Dedifferentiated amniotic fluid mesenchymal stem cell (primary cell): ENCODE measurements at regions not wholly inside any gene's neighbourhood (a gene's known extent, or its start where the extent isn't known, plus 50 kb on each side); places are given as distances from the start of the nearest gene placed in this dataset.

Experiments used
- DNase-seq: peaks from one replicate; pipeline ENCODE4 v3.0.0-alpha.2; 2016; ENCODE audit errors: extremely low spot score

- no peak for DNase-seq
These were observed 103.3 kb downstream of the SPRY2 start for GRCh38 chr13:80237646-80238045.

- no peak for DNase-seq
These were observed 105.0 kb downstream of the SPRY2 start for GRCh38 chr13:80235967-80236302.

- DNase-seq: no peak
These were observed 105.6 kb downstream of the SPRY2 start for GRCh38 chr13:80235166-80235966.

DNA sequence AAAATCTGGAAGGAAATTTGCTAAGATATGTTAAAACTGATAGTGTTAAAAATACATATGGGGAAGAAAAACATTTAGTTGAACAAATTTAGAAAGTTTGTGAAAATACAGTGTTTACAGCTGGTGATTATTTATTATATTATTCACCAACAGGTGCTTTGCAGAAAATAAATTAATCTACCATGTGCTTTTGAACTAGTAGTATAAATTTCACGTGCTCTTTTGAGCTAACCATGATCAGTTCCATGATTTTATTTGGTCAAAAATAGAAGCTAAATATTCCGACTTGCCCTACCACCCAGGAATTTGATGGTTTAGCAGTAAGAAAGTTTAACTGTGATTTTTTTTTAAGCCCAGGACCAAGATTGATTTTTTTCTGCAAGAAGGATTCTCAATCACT lies 113.3 kb downstream of the SPRY2 start:
- no peak for DNase-seq

DNA sequence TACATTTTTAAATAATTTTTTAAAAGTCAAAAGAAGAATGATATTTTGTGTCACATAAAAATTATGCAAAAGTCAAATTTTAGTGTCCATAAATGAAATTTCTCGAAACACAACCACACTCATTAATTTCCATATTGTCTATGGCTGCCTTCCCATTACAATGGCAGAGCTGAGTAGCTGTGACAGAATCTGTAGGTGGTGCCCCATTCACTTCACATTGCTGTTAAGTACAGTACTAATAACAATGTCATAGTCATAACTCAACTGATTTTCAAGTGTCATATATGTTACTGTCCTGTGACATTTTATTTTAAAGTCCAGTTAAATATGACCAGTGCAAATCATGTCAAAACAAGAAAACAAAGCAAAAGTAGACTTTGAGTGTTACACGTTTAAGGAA lies 114.3 kb downstream of the SPRY2 start:
- DNase-seq: no peak

GRCh38 chr13:80224468-80224867 lies 116.5 kb downstream of the SPRY2 start:
- DNase-seq: no peak

DNA sequence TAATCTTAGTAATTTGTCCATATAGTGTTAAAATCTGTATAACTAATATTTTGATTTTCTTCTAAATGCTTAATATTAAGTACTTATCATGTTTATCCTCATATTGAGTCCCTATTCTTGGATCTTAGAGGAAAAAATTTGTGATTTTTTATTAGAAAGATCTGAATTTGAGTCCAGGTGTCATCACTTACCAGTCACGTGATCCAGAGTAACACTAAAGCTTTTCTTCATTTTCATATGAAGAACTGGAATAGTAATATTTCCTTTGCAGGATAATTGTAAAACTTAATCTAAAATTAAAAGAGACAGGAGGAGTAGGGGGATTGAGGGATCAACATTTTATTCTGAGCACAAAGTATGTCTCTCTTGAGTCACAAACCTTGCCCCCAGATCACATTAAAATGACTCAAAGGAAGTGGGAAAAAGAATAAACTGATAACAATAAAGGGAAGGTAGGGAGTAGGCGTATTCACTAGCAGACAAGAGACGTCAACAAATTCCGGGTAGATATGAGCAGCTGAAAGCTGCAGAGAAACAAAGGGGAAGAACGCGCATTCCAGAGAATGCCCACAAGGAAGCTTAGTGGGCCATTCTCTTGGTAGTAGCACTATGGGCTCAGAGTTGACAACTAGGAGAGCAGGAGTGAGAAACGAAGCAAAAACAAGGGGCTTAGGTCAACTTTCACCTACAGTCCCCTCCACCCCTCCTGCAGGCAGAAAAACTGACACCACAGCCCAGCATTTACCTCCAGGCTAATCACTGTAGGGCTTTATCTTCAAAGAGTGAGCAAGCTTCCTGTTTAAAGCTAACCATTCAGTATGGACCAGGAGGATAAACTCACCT lies 123.1 kb downstream of the SPRY2 start:
- DNase-seq: no peak

DNA sequence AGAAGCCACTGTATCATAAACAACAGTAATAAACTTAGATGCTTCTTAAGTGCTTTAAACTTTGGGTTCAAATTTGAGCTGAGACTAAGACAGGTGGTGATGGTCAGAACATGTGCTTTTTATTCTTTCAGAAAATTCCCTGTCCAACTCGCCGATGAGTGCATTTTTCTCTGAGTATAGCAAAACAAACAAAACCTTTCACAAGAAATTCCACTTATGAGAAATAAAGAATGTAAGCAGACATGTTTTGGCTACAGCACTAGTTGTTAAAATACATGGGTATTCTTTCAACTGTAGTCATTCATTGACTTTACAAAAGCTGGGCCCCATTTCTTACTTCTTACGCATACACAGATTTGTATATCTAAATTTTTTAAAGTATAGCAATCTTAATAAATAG lies 125.6 kb downstream of the SPRY2 start:
- DNase-seq: peak; percentile 34

- DNase-seq: no peak
These were observed 126.4 kb downstream of the SPRY2 start for GRCh38 chr13:80214521-80214991.

DNA sequence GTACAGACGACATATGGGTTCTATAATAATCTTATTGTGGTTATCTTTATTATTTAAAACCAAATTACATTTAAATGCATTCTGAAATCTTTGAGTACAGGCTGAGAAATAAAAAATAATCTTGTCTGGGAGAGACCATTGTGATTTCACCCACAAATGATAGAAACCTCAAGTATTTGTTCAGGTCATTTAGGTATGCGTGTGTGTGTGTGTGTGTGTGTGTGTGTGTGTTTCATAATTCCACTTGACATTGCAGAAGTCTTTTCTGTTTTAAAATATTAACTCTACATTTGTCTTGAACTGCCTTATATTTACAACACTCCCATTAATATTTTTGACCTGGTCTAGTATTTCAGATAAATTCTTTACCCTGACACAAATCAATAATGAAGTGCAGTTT lies 126.9 kb downstream of the SPRY2 start:
- no peak for DNase-seq

GRCh38 chr13:80213201-80213600 lies 127.7 kb downstream of the SPRY2 start:
- no peak for DNase-seq

GRCh38 chr13:80211566-80211965 lies 129.4 kb downstream of the SPRY2 start:
- DNase-seq: no peak

- no peak for DNase-seq
These were observed 136.3 kb downstream of the SPRY2 start for GRCh38 chr13:80204642-80205041.

GRCh38 chr13:80203496-80203895 lies 137.4 kb downstream of the SPRY2 start:
- no peak for DNase-seq

GRCh38 chr13:80201694-80202468 lies 139.0 kb downstream of the SPRY2 start:
- no peak for DNase-seq

GRCh38 chr13:80199585-80200292 lies 141.2 kb downstream of the SPRY2 start:
- DNase-seq: no peak

DNA sequence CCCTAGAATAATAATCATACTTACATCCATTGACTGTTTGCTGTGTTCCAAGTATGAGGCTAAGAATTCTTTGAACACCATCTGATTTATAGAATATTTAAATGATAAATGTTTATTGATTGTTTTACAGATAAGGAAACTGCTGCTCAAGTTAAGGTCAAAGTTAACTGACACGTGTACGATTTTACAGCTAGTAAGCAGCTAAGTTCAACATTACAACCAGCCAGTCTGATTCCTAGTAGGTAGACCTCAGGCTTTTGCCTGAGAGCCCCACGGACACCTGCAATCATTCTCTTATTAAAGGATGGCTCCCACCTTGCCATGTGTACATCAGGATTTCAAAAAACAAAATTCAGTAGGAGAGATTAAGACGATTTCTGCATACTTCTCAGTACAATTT lies 141.9 kb downstream of the SPRY2 start:
- no peak for DNase-seq

- DNase-seq: no peak
These were observed 144.2 kb downstream of the SPRY2 start for GRCh38 chr13:80196756-80197155.

DNA sequence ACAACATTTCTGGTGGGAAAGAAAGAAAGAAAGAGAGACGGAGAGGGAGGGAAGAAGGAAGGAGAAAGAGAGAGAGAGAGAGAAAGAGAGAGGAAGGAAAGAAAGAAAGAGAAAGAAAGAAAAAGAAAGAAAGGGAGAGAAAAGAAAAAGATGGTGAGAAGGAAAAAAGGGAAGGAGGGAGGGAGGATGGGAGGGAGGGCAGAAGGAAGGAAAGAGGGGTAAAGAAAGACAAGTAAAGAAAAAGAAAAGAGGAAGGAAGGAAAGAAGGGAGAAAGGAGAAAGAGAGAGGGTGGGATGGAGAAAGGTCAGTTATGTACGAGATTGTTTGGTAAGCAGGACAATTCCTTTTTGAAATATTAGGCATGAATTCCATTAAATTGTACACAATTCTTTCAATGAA lies 145.3 kb downstream of the SPRY2 start:
- DNase-seq: no peak

- no peak for DNase-seq
These were observed 150.9 kb downstream of the SPRY2 start for GRCh38 chr13:80189889-80190597.

- no peak for DNase-seq
These were observed 160.1 kb downstream of the SPRY2 start for GRCh38 chr13:80180740-80181355.
